ENCODE measurements at regions not wholly inside any gene's neighbourhood (a gene's known extent, or its start where the extent isn't known, plus 50 kb on each side); places are given as distances from the start of the nearest gene placed in this dataset.
"Not testable (repeated sequence)": the region's sequence is repeated elsewhere in the genome, so short reads cannot be mapped to it uniquely, and the experiment has no call there.

DNA sequence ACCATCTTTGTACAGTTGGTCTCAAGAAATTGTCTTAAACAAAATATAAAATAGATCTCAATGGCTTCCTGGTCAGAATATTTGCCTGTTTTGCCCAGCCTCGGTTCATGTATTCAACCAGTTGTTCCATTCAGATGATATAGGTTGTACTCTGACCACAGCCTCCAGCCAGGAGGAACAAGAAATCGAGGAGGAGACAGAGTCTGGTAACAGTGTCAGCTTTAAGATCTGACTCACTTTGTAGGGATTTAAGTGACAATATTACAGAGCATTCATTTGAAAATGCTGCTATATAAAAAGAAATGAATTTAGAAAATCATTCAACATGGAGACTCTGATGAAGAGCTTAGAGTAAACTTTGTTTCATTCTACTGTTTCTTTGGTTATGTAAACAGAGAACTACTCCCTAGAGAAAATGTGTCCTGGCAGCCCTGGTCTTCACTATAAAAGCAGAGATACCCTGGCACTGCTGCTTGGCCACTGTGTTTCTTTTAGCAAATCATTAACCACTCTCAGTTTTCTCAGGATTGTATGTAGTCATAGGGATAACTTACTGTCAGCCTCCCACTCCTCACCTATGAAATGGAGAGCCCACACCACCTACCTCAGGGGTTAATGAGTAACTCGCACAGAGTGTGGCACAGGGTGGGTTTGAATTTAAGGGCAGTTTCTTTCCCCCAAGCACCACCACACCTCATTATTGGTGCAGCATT lies 53.5 kb downstream of the PAGE2 start:
- DNase-seq = peak; percentile 76 to 78

DNA sequence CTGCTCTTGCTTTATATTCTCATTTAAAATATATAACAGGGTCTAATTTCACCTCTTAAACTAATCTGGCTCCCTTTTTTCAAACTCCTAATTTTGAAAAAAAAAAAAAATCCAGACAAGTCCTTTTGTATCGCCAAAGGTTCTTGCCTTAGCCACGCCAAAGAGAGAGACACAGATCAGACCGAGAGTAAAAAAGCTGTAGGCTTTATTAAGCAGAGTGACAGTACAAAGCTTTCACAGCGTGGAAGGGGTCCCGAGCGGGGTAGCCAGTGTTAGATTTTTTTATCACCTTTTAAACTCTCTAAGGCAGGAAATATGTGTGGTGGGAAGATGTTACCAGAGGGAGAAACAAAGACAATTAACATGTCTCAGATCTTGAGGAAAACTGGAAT lies 54.1 kb downstream of the PAGE2 start:
- peak in 1 of 2 experiments; percentile 23 for DNase-seq

DNA sequence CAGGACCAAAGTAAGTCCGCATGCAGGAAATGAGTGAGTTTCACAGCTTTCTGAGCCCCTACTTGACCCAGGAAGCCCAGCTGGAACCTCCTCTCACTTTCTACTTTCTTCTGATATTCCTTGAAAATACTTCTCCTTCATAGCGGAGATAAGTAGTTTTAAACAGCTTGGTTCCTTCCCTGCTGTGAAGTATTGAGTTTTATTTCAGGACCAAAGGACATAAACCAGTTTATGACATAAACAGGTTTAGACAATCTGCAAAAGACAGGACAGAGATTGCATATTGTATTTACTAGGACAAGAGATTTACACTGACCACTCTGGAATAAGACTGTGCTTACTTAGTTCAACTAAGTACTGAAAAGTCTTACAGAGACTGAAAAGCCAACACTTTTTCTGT lies 54.8 kb downstream of the PAGE2 start:
- no peak for DNase-seq

DNA sequence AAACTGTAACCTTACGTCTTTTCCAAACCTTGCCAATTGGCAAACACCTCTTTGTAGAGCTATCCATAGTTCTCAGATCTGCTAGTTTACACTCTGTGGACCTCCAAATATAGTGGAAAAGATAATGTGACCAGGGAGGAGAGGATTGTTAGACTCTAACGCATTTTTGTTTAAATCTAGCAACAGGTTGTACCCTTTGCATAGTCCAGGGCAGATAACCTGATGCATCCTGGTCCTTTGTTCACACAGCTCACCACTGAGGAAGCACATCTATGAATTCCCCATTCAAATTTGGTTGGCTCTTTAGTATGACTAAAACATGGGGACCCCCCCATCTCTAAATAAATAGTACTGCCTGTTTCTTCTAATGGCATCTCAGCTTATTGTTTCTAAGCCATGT lies 55.9 kb downstream of the PAGE2 start:
- no peak for DNase-seq

DNA sequence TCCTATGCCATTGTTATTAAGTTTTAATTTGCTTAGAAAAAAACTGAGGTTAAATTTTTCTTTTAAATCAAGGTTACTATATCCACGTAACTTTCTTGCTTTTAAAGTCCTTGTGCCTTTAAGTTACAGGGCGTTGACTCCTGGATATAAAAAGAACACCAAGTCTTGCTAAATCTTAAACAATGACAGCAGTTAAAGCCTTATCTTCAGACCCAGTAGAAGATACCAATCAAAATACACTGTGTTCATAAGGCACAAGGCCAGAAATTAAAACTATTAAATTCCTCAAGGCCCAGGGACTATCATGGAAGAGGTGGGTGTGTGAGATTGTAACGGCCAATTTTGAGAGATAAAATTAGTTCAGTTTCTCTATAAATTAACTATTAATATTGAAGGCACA lies 60.4 kb downstream of the PAGE2 start:
- no peak for DNase-seq

DNA sequence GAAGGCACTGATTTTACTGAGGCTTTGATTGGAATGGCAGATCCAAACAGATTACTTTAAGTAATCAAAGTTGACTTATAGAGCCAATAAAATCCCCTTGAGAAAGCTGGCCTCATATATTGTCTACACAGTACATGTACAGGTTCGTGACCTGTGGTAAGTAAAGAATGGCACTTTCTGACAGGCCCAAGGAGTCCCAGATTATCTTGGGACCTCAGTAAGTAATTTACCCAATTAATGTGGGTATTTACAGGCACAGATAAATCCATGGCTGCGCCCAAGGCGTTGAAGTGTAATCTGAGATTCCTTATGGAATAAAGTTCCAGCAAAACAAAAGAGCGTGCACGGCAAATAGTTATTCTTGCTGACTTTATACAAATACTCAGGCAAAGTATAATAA lies 62.4 kb downstream of the PAGE2 start:
- no peak for DNase-seq

DNA sequence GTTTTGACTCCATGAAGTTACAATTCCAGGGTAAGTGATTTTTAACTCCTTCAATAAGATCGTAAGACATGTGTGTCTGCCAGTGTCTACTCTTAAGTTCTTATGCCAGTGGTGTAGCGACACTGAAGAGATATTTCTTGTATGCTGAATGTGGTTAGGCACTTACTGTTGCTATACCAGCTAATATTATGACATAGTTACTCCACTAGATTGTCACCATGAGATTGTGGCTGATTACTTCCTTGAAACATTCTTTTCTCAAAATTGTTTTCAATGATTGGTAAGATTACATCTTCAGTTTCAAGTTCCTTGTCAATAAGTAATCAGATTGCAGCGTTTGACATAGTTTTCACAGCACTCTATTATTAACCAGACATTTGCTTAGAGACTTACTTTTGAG lies 60.6 kb upstream of the PAGE5 start:
- no peak for DNase-seq

DNA sequence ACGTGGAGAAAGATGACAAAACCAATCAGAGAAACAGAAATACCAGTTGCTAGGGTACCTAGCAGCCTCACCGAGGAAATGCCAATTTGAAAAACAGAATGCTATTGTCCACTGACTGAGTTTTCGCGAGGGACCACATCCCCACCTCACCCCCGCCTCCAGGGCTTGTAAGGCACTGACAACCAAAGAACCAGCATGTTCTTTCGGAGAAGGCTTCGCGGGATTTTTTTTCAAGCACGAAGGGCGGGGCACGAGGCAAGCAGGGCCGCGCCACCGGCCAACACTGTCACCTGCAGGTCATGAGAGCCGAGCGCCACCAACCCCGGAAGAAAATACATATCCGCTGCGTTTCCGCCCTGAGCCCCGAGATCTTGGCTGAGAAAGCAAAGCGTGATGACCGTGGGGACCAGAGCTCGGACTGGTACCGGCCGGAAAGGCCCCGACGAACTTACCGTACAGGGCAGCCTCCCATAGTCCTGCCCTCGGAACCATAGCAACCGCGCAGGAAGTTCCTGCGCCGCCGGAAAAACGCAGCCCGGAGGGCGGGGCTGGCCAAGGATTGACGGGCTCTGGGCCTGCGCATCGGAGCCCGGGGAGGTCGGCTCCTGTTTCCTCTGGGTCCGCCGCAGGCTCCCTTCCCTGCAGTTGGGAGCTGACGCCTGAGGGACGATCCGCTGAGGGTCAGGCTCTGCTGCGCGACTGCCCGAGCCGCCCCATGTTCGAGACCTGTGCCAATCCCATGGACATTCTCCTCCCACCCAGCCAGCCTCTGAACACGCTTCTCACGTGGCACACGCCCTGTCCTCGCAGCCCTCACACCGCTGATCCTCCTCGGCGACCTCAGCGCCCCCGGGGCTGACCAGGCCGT lies 59.2 kb upstream of the PAGE5 start:
- peak; percentile 91 to 96 for DNase-seq

DNA sequence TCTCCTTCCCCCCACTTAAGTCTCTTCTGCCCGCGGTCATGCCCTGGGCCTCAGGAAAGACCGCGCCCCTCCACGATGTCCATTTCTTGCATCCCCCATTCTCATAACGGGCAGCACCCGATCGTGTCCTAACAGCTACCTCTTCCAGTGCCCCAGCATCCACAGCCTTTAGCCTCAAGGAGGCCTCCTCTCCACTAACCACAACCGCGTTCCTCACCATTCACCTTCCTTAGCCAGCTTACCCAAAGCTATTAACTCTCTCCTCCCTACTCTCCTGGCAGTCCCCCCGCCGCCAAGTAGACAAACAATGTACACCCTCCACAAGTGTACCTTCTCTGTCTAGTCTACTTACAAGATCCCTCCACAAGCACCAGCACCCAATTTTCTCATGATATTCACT lies 58.6 kb upstream of the PAGE5 start:
- DNase-seq = no peak

DNA sequence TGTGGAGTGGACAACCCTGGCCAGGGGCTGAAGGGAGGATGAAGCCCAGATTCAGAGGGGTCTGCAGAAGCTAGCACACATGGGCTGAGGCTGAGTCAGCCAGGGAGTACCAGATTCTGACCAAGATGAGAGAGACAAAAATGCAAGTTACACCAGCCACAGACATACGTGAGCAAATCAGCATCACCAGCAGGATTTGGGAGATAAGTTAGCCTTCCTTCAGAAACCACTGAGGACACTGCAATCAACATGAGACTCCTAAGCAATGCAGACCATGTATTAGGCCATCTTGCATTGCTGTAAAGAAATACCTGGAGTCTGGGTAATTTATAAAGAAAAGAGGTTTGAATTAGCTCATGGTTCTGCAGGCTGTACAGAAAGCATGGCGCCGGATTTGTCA lies 57.0 kb upstream of the PAGE5 start:
- DNase-seq = no peak

DNA sequence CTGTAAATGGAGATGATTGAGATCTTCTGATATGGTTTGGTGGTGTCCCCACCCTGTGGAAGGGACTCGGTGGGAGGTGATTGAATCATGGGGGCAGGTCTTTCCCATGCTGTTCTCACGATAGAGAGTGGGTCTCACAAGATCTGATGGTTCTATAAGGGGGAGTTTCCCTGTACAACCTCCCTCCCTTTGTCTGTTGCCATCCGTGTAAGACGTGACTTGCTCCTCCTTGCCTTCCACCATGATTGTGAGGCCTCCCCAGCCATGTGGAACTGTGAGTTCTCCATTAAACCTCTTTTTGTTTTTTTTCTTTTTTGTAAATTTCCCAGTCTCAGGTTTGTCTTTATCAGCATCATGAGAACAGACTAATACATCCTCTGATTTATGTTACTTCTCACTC lies 55.1 kb upstream of the PAGE5 start:
- not testable (repeated sequence) for DNase-seq

DNA sequence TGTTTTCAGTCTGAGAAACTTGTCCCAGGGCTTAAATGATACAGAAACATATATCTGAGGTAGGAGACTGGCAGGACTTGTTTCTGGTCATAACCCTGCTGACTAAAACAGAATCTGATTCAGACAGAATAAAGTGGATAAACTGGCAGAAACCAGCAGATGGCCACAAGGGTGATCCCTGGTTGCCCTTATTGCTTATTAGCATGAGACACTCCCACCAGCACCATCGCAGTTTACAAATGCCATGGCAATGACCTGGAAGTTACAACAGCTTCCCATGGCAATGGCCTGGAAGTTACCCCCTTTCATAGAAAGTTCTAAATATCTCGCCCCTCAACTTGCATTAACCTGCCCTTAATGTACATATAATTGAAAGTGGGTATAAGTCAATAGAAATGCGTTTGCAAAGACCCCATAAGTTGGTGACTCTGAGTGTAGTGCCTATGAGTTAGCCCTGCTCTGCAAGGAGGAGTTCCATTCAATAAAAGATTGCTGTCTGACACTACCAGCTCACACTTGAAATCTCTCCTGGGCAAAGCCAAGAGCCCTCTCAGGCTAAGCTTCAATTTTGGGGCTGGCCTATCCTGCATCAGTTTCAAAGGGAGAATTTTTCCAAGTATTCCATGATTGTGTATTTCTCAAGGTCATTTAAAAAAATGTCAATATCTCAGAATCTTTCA lies 52.9 kb upstream of the PAGE5 start:
- no peak for DNase-seq

DNA sequence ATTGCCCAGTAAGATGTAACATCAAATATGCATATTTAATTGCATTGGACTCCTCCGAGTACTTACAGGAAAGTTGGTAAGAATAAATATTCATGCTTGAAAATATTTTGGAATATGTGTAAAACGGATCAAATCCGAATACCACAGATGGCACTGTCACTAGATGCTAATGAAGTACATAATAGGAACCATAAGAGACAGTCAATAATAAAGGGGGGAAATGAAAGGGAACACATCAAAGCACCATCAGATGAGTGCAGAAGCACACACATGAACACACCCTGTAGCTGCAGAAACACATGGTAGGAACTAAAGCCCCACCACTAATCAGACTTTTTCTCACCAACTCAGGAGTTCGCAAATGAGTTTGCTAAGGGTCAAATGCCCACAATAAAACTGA lies 52.2 kb upstream of the PAGE5 start:
- DNase-seq = no peak

DNA sequence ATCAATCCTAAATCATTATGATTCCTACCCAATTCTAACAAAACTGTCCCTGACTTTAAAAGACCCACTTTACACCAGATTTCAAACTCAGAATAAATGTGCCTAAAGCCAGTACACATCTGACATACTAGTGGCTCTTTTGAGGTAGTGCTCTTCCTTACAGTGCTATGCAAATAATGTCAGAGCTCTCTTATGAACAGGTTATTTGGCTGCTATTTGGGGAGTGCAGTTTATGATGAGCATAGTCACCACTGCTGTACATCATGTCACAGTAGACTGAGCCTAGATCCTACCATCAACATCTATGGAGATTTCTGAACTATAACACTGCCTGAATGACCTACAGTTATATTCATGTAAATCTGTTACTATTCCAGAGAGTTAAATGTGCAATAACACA lies 50.4 kb upstream of the PAGE5 start:
- no peak for DNase-seq

Measured in NCI-H526 (cell line).